GM13977 (cell line): ENCODE measurements at regions not wholly inside any gene's neighbourhood (a gene's known extent, or its start where the extent isn't known, plus 50 kb on each side); places are given as distances from the start of the nearest gene placed in this dataset.

Experiments
- DNase-seq: peaks from one replicate; pipeline ENCODE4 v3.0.0; 2012; ENCODE audit warnings: low spot score
- in situ Hi-C: fragments of 300-500 bp; cut with MboI; formaldehyde crosslinking; loops from one replicate; pipeline ENCODE4 v1.12.0; 2022; ENCODE audit warnings: low sequenced_read_pairs, low pct_unique_long_range_greater_than_20kb, mixed read lengths, inconsistent platforms; ENCODE audit not compliant: unreplicated experiment
- TF ChIP-seq, protein P1 (sequence below): IDR thresholded peaks from 2 replicates; pipeline ENCODE4 v1.5.1; 2012; ENCODE audit warnings: mild to moderate bottlenecking, control low read depth; ENCODE audit not compliant: insufficient read depth; ENCODE audit errors: extremely low read depth, missing control alignments

DNA sequence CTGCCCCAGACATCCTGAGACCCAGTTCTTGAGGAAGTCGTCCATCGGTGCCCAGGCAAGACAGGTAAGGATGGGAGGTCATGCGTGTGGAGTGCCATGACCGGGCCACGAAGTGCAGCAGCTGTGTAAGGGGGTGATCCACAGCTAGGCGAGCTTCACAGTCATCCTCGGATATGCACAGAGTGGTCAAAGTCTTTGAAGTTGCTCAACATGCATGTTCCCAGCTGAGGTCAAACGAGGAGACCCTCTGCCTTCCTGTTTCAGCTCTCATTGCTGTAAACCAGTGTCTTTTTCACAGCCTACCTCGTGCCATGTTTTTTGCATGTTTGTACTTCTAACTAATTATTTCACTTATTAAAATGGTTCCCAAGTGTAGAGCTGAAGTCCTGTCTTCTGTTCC, 109.9 kb upstream of the TBL1X start:
- DNase-seq, result no peak
- in situ Hi-C loops, result loop anchor here (25.0 kb wide), 1 partner anchor 332 kb away; no protein-coding TSS in a partner anchor
- TF ChIP-seq, protein P1, sequence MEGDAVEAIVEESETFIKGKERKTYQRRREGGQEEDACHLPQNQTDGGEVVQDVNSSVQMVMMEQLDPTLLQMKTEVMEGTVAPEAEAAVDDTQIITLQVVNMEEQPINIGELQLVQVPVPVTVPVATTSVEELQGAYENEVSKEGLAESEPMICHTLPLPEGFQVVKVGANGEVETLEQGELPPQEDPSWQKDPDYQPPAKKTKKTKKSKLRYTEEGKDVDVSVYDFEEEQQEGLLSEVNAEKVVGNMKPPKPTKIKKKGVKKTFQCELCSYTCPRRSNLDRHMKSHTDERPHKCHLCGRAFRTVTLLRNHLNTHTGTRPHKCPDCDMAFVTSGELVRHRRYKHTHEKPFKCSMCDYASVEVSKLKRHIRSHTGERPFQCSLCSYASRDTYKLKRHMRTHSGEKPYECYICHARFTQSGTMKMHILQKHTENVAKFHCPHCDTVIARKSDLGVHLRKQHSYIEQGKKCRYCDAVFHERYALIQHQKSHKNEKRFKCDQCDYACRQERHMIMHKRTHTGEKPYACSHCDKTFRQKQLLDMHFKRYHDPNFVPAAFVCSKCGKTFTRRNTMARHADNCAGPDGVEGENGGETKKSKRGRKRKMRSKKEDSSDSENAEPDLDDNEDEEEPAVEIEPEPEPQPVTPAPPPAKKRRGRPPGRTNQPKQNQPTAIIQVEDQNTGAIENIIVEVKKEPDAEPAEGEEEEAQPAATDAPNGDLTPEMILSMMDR, result no peak

- TF ChIP-seq, protein P1, result no peak
- no peak for DNase-seq
- in situ Hi-C loops, result loop anchor here (25.0 kb wide), 1 partner anchor 332 kb away; no protein-coding TSS in a partner anchor
Measured at GRCh38 chrX:9355739-9356138, 109.1 kb upstream of the TBL1X start.

DNA sequence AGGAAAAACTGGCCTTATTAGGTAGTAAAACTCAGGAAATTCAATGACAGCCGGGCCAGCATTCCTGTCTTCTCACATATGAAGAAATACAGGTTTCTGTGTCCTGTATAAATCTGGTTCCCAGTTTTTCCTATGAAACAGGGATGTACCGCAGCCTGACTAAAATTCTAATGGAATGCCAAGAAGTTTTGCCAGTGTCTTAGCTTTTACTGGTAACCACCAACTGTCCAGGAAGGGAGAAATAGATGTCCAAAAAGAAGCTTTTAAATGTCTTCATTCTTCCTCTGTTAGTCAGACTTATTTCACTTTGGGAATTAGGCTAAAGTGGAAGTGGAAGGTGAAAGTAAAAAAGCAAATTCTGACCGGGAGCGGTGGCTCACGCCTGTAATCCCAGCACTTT, 108.0 kb upstream of the TBL1X start:
- TF ChIP-seq, protein P1, result no peak
- in situ Hi-C loops, result loop anchor here (25.0 kb wide), 1 partner anchor 330 kb away; no protein-coding TSS in a partner anchor
- DNase-seq, result no peak

DNA sequence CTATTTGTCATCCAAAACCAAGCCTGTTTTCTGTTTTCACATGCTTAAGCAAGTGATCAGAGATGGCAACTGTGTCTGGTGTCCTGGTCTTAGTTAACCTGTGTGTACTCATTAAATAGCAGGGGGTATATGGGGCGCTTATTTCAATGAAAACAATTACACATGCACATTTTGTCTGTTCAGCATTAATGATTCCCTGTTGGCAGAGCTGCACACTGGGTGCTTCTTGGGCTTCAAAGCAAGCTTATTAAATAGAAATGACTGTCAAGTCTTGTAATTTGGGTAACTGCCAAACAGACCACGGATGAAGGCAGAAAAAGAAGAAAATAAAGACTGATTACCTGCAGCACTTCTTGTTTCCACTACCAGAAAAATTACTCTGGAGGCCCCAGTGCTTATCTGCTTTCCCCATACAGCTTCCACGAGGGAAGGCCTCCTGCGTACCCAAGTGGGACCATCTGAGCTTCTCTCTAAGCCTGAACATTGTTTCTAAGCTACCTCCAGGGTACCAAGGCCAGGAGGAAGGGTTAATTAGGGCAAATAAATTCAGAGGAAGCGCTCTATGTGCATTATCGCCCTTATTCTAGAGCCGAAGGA, 107.2 kb upstream of the TBL1X start:
- in situ Hi-C loops, result loop anchor here (25.0 kb wide), 1 partner anchor 330 kb away; no protein-coding TSS in a partner anchor
- no peak for DNase-seq
- TF ChIP-seq, protein P1, result no peak

GRCh38 chrX:9362363-9362928, 102.4 kb upstream of the TBL1X start:
- TF ChIP-seq, protein P1, result no peak
- no peak for DNase-seq
- in situ Hi-C loops, result loop anchor here (25.0 kb wide), 1 partner anchor 325 kb away; no protein-coding TSS in a partner anchor

DNA sequence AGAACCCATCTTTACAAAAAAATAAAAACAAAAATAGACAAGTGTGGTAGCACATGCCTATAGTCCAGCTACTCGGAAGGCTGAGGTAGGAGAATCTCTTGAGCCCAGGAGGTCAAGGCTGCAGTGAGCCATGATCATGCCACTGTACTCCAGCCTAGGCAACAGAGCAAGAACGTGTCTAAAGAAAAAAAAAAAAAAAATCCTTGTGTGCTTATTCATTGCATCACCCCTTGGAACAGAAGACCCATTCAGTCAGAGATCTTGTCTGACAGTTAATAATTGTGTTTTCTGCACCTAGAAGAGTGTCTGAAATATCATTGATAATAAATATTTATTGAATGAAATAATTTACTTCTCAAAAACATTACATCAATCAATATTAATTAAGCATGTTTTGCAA, 97.4 kb upstream of the TBL1X start:
- TF ChIP-seq, protein P1, result no peak
- in situ Hi-C loops, result loop anchor here (25.0 kb wide), 1 partner anchor 320 kb away; no protein-coding TSS in a partner anchor
- no peak for DNase-seq
